GM19438 (cell line): ENCODE measurements at regions not wholly inside any gene's neighbourhood (a gene's known extent, or its start where the extent isn't known, plus 50 kb on each side); places are given as distances from the start of the nearest gene placed in this dataset.
"Not testable (repeated sequence)": the region's sequence is repeated elsewhere in the genome, so short reads cannot be mapped to it uniquely, and the experiment has no call there.

Experiments used
- ATAC-seq: cut with Tn5 transposase; IDR thresholded peaks from one replicate; pipeline ENCODE4 v1.9.1; 2021; ENCODE audit warnings: low read depth; ENCODE audit not compliant: unreplicated experiment

GRCh38 chr2:186950694-186951093 lies 101.7 kb upstream of the ZSWIM2 start:
- ATAC-seq: no peak

DNA sequence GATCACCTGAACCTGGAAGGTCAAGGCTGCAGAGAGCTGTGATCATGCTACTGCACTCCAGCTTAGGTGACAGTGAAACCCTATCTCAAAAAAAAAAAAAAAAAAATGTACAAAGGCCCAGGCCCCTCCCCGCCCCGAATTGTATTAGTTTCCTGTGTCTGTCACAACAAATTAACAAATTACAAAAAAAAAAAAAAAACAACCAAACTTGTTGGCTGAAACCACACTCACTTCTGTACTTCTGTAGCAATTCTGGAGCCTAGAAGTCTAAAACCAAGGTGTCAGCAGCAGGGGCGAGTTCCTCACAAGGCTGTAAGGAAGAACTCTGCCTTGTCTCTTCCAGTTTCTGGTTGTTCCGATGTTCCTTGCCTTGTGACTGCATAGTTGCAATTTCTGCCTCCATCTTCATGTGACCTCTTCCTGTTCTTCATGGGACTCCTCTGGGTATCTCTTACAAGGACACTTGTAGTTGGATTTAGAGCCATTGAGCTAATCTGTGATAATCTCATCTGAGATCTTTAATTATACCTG lies 100.8 kb upstream of the ZSWIM2 start:
- ATAC-seq: no peak

DNA sequence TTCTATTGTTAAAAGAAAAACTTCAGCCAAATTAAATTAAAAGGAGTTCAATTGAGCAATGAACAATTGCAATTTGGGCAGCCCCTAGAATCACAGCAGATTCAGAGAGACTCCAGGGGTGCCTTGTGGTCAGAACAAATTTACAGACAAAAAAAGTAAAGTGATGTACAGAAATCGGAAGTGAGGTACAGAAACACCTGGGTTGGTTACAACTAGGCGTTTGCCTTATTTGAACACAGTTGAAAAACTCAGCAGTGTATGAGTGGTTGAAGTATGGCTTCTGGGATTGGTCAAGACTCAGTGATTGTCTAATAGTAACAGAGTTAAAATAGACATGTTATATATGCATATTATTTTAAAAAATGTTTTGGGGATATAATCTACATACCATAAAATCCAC lies 98.5 kb upstream of the ZSWIM2 start:
- ATAC-seq: no peak

GRCh38 chr2:186946896-186947467 lies 98.0 kb upstream of the ZSWIM2 start:
- ATAC-seq: no peak

DNA sequence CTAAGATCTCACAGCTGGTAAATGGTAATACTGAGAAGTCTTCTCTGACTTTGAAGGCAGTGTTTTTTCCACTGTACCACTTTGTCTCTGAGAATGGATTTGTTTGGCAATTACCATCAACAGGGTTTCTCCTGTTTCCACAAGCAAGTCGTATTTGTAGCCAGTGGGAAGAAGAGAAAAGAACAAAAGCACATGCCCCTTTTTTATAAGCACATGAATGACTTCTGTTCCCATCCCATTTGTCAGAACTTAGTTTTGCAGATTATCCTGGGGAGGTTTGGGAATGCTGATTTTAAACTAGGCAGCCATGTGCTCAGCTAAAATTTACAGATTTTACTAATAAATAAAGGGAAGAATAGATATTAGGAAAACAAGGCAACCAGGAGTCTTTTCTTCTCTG lies 92.9 kb upstream of the ZSWIM2 start:
- no peak for ATAC-seq

- no peak for ATAC-seq
Observed at GRCh38 chr2:186940463-186940862, 91.5 kb upstream of the ZSWIM2 start.

DNA sequence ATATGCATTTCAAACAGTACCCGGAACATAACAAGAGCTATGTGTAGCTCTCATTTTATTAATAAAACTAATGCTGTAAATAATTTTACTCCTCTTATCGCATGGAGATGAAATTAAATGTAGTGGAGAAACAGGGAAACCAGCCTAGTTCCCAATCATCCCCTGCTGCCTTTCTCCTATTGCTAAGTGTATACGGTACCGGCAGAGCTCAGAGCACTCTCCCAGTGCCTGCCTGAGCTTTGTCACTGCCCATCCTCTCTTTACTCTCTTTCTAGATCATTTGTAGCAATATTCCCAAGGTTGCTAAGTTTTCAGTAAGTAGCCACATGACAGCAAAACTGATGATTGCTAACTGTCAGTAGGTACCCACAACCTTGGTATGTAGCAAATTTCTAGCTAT lies 85.5 kb upstream of the ZSWIM2 start:
- ATAC-seq: no peak

- no peak for ATAC-seq
Observed at GRCh38 chr2:186927867-186928191, 78.9 kb upstream of the ZSWIM2 start.

DNA sequence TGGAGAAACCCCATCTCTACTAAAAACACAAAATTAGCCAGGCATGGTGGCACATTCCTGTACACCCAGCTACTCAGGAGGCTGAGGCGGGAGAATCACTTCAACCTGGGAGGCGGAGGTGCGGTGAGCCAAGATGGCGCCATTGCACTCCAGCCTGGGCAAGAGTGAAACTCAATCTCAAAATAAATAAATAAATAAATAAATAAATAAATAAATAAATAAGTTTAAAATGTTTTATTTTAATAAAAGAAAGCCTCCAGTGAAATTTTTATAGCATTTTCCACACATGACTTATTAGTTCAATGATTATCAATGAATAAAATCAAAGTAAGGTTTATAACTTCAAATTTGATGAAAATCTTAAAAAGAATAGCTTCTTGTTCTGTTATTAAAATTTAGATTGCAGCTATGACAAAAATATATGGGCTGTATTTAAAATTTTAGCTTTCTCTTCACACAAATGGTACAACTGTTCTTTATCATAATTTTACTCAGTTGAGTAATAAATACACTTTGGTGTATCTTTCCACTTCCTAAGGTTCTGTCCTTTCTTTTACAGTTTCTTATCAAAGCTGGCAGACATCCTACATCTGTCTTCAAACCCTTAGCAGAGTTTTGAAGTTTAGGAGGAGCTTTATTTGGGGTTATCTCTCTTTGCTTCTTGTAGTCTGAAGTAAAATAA lies 78.4 kb upstream of the ZSWIM2 start:
- no peak for ATAC-seq

DNA sequence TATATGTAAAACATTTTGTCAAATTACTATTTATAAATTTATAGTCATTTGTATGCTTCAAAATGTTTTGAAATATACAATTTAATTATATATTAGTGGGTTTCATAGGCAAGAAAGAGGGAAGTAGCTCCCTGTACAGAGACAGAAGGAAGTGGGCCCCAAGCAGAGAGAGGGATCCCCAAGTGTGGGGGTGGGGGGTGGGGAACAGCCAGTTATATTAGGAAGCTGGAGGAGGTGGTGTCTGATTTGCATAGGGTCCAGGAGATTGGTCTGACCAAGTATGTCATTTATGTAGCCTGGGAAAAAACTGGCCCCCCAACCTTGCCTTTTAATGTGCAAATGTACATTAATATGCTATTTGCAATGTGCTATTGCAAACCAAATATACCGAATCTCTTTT lies 76.5 kb upstream of the ZSWIM2 start:
- no peak for ATAC-seq

- not testable (repeated sequence) for ATAC-seq
Observed at GRCh38 chr2:186922316-186922715, 73.3 kb upstream of the ZSWIM2 start.

DNA sequence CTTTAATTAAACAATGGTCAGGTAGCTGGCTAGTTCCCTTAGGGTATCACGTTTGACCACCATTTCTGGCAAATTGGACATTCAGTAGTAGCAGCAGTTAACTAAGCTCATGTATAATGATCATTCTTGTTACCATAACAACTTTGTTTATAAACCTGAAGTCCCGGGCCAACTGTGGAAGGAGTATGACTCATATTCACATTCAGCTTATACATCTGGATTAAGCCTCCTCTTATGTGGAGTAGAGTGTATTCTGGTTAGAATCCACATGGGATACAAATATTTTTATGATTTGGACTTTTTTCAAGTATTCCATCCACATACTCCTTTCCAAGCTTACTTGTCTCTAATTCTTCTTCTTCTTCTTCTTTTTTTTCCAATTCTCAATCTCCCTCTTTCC lies 70.3 kb upstream of the ZSWIM2 start:
- ATAC-seq: no peak

- no peak for ATAC-seq
Observed at GRCh38 chr2:186918495-186918894, 69.5 kb upstream of the ZSWIM2 start.

- ATAC-seq: no peak
Observed at GRCh38 chr2:186917866-186918265, 68.9 kb upstream of the ZSWIM2 start.

GRCh38 chr2:186913870-186914269 lies 64.9 kb upstream of the ZSWIM2 start:
- ATAC-seq: peak; percentile 89

- no peak for ATAC-seq
Observed at GRCh38 chr2:186912979-186913378, 64.0 kb upstream of the ZSWIM2 start.

DNA sequence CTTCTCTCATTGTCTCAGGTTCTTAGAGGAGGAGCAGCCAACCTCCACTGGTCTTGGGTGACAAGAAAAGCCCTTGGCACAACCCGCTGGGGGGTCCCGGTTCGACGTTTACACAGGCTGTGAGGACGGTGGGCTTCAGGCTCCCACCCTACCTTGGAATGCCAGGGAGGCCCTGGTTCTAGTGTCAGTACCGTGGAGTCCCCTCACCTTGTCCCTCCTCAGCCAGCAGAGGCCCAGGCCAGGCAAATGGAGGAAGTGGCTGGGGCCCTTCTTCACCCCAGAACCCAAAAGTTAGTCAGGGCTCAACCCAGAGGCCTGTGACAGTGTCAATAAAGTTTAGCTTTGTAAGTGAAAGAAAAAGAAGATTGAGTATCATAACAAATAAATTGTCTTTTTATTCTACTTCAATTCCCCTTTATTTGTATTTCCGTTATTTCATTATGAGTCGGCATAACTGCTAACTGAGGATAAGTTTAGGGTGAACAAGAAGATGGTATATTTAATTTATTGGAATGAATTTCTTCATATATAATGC lies 62.6 kb upstream of the ZSWIM2 start:
- ATAC-seq: no peak

DNA sequence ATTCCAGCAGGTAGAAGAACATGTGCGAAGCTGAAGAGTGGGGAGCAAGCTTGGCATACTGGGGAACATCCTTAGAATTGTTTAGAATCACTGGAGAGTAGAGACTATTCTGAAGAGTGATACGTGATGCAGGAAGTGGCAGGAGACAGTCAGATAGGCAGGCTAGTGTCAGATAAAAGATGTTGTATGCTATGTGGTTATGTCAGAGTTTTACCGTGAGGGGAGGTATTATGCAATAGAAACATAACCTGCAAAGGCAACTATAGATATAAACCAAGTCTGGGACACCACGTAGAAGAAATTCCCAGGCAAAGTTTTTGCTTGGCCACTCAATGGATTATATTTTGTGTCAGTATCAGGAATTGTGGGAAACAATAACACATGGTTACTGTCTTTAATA lies 62.0 kb upstream of the ZSWIM2 start:
- ATAC-seq: no peak

GRCh38 chr2:186909095-186909494 lies 60.1 kb upstream of the ZSWIM2 start:
- no peak for ATAC-seq

- no peak for ATAC-seq
Observed at GRCh38 chr2:186907897-186908296, 58.9 kb upstream of the ZSWIM2 start.

DNA sequence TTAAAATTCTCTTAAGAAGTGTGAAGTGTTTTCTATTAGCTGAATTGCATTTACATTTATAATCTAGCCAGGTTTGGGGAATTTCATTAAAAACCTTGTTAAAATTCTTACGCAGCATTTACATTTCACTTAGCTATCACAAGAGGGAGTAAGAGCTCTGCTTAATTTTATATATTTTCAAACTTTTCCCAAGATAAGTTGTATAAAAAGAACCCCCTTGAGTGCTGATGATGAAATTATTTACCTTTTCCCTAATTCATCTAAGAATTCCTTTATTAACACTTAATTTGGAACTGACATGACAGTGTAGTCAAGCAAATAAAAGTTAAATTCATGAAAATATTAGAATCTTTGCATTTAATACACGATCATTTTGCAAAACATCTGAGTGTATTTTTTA lies 54.2 kb upstream of the ZSWIM2 start:
- no peak for ATAC-seq
